GM06990 (cell line): ENCODE measurements at regions not wholly inside any gene's neighbourhood (a gene's known extent, or its start where the extent isn't known, plus 50 kb on each side); places are given as distances from the start of the nearest gene placed in this dataset.

Source experiments
- DNase-seq: peaks from one replicate; pipeline ENCODE4 v3.0.0-alpha.2; 2011; ENCODE audit not compliant: insufficient read length; ENCODE audit errors: extremely low read depth
- H3K27me3 ChIP-seq: replicated peaks from 2 replicates; pipeline ENCODE4 v1.6.0; 2011; ENCODE audit warnings: low read length; ENCODE audit not compliant: control insufficient read depth, insufficient read depth
- H3K36me3 ChIP-seq: 2 replicates; pipeline ENCODE4 v1.5.1; 2011; ENCODE audit warnings: low read length; ENCODE audit not compliant: control insufficient read depth, insufficient read depth
- H3K4me3 ChIP-seq: replicated peaks from 2 replicates; pipeline ENCODE4 v1.5.1; 2011; ENCODE audit warnings: low read depth, mild to moderate bottlenecking, control low read depth, low read length
- TF ChIP-seq, protein P1 (sequence below): IDR thresholded peaks from 2 replicates; pipeline ENCODE4 v1.5.1; 2011; ENCODE audit warnings: low read length, control low read depth, mild to moderate bottlenecking, inconsistent platforms; ENCODE audit not compliant: insufficient read depth, poor library complexity, severe bottlenecking

GRCh38 chr11:133593036-133593435, 60.7 kb upstream of the OPCML start:
- TF ChIP-seq, protein P1, sequence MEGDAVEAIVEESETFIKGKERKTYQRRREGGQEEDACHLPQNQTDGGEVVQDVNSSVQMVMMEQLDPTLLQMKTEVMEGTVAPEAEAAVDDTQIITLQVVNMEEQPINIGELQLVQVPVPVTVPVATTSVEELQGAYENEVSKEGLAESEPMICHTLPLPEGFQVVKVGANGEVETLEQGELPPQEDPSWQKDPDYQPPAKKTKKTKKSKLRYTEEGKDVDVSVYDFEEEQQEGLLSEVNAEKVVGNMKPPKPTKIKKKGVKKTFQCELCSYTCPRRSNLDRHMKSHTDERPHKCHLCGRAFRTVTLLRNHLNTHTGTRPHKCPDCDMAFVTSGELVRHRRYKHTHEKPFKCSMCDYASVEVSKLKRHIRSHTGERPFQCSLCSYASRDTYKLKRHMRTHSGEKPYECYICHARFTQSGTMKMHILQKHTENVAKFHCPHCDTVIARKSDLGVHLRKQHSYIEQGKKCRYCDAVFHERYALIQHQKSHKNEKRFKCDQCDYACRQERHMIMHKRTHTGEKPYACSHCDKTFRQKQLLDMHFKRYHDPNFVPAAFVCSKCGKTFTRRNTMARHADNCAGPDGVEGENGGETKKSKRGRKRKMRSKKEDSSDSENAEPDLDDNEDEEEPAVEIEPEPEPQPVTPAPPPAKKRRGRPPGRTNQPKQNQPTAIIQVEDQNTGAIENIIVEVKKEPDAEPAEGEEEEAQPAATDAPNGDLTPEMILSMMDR: no peak
- no peaks in the 10 kb centered on the region for H3K27me3 ChIP-seq
- DNase-seq: no peak
- H3K4me3 ChIP-seq: no peak overlapping the region
- no peaks in the 10 kb centered on the region for H3K36me3 ChIP-seq

- TF ChIP-seq, protein P1: no peak
- Histone ChIP-seq H3K4me3 (no peak overlapping the region), H3K36me3 (no peaks in the 10 kb centered on the region), H3K27me3 (no peaks in the 10 kb centered on the region)
- no peak for DNase-seq
Observed at GRCh38 chr11:133586903-133587517, 54.7 kb upstream of the OPCML start.

GRCh38 chr11:133582750-133583149, 50.4 kb upstream of the OPCML start:
- Histone ChIP-seq H3K36me3 (no peaks in the 10 kb centered on the region), H3K4me3 (no peak overlapping the region), H3K27me3 (no peaks in the 10 kb centered on the region)
- TF ChIP-seq, protein P1: no peak
- DNase-seq: no peak

DNA sequence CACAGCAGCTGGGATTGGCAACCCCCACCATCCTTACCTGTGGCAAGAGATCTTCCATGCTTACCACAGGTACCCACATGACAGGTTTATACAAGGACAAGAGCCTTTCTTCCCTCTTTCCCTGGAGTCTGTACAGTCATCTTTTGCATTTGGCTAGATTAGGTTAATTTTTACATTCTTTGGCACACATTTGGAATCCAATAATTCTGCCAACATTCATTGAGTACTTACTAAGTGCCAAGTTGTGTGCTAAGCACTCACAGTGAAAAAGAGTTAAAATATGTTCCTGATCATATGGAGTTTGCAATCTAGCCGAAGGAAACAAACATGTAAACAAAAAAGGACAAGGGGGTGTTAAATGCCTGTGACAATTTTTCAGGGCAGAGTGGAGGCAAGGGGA, 50.0 kb upstream of the OPCML start:
- Histone ChIP-seq H3K4me3 (no peak overlapping the region), H3K36me3 (no peaks in the 10 kb centered on the region), H3K27me3 (no peaks in the 10 kb centered on the region)
- TF ChIP-seq, protein P1: no peak
- DNase-seq: no peak
